NCI-H748 (cell line): ENCODE measurements at regions not wholly inside any gene's neighbourhood (a gene's known extent, or its start where the extent isn't known, plus 50 kb on each side); places are given as distances from the start of the nearest gene placed in this dataset.
A peak's percentile ranks its signal among the peaks of the same experiment; 100 is the strongest.

Source experiments
- DNase-seq: peaks from one replicate; lab custom pipeline; 2025; ENCODE audit not compliant: unreplicated experiment; lab: John Stamatoyannopoulos, UW

DNA sequence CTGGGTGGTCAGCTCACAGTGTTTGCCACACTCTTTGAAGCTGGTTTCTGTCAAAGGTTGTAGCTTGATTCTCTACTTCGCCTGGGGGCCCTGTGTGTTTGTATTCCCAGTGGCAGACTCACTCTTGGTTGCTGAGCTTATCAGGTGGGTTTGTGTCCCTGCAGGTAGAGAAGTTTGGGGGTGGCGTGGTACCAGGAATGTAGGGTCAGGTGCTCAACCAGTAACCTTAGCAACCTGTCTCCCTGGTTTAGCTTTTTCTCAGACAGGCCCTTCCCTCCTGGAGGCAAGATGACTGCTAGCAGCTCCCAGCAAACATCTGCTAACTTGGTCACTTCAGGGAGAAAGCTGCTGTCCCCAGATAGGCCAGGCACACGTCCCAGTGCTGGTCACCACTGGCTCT, 352.2 kb downstream of the AACS start:
- DNase-seq = no peak

DNA sequence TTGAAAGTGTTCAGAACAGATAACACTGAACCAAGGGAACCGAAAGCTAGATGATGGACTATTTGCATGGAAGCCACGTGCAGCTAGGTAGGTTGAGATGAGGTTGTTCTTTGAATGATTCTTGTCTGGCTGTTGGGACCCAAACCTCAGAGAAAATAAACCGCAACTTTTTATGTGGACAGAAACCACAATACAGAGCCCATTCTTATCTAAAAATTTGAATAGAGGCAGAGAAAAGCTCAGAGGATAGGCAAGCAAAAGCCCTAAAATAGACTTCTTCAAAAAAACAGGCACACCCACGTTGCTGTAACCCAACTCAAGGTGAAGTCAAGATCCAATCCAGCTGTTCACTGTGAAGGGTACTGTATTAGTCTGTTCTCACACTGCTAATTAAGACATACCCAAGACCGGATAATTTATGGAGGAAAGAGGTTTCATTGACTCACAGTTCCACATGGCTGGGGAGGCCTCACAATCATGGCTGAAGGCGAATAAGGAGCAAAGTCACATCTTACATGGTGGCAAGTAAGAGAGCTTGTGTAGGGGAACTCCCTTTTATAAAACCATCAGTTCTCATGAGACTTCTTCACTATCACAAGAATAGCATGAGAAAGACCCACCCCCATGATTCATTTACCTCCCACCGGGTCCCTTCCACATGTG, 353.8 kb downstream of the AACS start:
- DNase-seq = no peak

DNA sequence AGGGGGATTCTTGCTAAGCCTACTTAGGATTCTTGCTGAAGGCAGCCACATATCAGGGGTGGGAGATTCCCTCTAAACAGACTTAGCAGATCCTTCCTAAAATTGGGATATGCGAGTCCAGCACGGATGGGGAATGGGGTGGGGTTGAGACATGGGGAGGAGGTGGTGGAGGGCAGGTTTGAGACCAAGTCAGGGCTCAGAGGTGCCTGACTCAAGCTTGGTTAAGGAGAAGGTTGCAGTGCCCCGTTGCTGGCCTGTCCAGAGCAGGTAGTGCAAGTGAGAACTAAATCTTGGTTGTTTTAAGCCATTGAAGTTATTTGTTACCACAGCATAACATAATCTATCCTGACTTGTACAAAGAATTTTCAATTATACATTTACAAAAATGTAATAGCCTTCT, 359.7 kb downstream of the AACS start:
- DNase-seq = no peak

DNA sequence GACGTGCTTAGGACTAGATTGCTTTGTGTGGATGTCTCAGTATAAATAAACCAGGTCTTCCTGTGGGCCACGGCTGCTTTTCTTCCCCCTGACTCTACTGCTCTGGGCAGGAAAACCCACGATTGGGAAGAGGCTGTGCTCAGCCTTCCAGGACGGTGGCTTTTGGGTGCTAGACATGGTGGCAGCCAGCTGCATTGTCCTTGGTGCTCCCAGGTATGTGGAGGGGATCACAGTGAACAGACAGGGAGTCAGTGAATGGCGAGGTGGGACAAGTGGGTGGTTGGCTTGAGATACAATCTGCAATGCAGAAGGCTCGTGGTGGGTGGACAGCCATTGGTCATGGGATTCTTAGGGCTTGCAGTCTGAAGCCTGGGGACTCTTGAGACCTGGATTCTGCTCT, 366.3 kb downstream of the AACS start:
- DNase-seq = no peak

DNA sequence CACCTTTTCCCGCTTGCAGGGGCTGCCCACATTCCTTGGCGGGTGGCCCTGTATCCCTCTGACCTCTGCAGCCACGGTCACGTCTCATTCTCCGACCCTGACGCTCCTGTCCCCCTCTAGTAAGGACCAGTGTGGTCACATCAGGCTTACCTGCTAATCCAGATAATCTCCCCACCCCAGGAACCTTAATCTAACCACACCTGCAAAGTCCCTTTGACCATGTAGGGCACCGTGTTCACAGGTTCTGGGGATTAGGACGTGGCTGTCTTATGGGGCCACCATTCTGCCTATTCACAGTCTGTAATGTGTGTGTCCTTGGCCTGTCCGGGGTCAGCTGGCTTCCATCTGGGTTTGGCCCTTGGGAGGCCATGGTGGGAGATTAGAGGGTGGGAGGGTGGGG, 368.9 kb downstream of the AACS start:
- DNase-seq = no peak

DNA sequence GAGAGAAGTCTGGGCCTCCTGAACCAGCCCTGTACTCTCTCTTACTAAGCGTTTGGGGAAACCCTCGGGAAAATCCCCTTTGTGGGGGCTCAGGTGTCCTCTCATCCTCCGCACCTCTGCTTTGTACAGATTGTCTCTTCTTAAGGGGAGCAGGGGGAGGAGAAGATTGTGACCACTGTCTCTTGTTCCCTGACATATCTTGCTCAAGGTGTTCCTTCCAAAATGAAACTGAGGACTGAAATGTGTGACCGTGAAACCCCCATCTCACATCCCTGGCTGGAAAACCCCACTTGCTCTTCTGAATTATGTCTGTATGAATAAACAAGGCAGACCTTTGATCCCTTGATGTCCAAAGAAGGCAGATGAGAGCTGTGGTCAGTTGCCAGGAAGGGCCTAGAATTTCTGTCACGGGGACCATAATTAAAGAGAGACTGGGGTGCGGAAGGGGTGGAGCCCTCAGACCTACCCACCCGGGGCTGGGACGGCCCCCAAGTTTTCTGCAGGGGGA, 369.8 kb downstream of the AACS start:
- no peak for DNase-seq

DNA sequence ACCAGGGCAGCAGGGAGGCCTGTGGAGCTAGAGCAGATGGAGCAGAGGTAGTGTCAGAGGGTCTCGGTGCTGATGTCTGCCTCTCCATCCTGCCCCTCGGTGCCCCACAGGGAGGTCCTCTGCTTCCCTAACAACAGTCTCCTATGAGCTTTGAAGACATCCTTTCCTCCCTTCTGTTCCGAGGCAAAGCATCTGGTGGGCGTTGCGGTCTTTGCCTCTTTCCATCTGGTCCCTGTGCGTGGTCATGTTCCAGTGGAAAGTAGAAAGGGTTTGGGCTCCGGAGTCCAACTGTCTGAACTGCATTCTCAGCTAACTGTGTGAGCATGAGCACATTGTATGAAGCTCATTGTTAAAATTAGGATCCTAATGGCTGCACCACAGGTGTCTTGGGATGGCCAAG, 370.6 kb downstream of the AACS start:
- DNase-seq = no peak

DNA sequence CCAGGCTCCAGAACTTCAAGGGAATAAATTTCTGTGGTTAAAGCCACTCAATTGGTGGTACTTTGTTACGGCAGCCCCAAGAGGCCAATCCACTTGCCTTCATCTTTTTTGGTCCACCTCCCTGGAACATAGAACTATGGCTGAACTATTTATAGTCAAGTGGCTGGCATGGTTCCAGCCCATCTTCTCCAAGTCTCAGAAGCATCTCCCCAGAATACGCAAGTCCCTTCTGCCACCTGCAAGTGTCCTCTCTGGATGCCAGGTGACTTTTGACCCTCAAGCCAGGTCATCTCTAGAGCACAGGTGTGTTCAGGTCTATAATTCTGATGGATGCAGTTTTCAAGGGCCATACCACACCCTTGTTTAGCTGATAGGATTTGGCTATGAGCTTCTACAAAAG, 371.5 kb downstream of the AACS start:
- DNase-seq = no peak

DNA sequence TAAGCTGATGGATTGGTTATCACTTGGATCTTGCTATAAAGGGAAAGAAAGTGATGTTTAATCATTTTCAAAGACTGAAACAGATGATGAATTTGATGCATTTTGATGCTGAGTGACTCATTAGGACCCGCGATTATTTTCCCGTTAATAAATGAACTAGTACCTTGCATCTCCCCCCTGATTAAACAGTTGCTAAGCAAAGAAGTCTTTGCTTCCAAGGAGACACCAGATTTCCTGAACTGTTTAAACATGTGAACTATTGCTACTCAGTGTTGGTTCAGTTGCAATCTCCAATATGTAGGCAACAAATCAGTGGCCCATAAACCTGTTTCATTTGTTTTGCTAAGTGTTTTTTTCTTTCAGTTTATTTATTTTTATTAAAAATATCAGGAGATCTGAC, 375.2 kb downstream of the AACS start:
- DNase-seq = no peak

DNA sequence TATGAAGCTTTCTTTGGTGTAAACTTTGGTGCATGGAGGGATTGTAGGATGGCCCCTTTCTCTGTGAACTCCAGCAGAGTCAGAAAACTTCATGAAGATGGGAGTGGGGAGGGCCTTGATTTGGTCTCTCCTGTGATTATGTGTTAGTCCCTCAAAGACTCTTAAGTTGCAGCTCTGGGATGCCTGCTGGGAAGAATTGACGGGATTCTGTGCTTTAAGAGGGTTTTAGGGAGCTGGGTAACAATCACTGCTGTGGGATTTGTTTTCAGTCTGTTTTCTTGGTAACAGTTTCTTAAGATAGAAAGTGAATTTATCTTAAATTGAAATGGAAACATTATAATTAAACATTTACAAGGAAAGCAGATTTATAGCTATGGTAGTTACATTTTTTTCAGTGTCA, 378.1 kb downstream of the AACS start:
- DNase-seq = no peak

DNA sequence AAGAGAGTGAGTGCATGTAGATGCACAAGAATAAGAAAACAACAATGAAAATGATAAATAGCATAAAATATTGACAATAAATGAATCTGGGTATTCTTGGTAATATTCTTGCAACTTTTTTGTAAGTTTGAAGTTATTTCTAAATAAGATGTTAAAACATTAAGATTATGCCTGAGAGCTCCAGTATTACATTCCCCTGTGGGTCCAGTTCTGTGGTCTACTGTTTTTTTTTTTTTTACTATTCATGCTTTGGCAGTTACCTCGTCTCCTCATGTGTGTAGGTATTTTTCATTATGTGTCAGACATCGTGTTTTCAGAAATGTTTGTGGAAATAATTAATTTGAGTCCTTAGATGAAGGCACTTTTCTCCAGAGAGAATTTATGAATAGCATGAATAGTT, 386.2 kb downstream of the AACS start:
- DNase-seq = no peak

DNA sequence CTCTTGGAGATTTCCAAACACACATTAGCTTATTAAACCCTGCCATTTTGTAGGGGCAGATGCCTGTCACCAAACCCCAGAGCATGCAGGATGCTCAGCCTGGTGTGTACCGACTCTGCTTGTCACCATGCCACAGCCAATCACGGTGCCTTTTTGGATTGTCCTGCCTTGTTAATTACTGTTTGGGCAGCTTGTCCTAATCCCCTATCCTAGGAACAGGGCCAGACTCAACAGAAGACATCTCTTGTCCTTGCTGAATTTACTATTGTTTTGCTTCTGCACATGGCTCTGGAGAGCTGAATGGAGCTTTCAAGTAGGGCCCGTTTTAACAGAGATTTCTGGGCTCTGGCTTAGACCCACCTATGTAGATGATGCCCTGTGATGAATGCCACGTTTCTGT, 388.5 kb downstream of the AACS start:
- DNase-seq = peak; percentile 7

DNA sequence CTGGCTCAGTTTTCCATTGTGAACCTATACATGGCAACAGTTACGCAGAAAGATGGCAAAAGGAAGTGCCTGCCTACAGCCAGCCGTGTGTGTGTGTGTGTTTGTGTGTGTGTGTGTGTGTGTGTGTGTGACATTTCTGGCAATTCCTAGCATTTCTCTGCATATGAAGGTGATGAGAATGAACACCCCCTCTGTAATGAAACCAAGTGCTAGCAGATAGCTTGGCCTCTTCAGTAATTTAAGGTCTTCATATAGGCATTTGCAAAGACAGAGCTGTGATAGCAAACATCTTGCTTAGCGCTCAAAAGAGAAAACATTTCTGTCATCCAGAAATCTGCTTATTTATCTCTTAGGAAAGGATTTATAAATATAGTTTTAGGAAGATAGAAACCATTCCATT, 389.1 kb downstream of the AACS start:
- DNase-seq = no peak

DNA sequence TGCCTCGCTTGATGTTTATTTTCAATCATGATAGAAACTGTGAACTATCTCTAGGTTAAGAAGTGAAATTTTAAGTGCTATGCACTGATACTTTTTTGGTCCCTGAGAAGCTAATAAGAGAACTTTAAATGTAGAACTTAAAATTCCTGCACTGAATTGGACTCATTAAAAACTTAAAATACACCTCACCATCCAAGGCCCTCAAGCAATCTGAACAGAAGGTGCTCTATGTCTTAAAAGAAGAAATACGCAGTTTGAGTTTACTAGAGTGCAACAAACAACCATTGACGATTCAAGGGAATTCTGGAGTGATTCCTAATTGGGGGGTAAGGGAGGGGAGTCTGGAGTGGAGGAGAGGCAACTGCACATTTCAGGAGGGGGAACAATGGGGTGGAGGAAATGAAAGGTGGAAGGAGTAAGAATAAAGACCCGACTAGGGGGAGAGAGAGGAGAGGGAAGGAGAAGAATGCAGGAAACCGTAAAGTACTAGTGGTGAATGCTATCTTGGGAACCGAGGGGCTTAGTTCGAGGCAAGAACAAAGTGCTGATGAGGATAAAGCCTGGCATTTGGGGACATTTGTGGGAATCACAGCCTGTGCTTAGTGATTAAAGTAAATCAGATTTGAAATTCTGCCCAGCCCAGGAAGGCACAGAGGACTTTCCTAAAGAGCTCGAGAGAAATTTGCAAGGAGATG, 389.7 kb downstream of the AACS start:
- DNase-seq = no peak

DNA sequence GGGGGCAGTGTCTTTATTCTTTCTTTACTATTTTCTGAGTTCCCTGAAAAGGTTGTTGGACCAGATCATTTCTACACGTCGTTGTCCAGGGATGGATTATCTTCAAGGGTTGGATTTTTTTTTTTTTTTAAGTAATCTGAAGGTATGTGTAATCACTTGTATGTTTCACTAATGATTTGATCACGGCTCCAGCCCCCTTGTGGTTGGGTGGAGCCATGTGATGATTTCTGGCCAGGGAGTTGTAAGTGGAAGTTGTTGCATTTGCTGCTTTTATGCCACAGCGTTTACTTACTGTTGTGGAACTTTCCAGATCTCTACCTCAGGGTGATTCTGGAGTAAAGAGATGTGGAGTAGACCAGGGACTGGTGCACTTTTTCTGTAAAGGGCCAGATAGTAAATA, 390.3 kb downstream of the AACS start:
- DNase-seq = no peak

DNA sequence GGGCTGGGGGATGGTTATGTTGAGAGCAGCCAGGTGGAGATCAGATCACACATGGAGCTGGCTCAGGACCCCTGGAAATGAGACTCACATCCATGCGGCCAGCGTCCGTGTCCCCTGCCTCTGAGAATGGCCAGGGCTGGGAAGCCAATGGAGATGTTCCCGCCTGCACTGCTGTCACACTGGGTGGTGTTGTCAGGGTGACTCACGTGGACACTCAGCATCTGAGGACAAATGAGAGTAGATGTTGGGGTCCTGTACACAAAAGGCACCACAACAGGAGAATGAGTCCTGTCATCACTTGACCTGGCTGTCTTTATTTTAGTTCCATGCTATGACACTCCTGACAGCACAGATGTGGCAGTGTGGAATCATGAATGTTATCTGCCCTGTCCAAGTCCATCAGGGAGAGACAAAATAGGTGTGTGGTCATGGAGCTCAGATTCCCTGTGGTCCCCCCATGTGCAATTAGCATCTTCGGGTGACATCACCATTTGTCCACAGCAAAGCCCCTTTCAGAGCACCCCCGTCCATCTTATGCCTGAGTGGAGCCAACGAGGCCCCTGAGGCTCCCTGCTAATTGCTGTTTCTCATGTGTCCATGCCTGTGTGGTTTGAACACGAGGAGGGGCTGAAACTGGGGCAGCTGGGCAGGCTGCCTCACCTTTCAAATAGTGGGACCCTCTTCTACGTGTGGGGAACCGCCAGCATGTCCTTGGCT, 393.5 kb downstream of the AACS start:
- DNase-seq = no peak

DNA sequence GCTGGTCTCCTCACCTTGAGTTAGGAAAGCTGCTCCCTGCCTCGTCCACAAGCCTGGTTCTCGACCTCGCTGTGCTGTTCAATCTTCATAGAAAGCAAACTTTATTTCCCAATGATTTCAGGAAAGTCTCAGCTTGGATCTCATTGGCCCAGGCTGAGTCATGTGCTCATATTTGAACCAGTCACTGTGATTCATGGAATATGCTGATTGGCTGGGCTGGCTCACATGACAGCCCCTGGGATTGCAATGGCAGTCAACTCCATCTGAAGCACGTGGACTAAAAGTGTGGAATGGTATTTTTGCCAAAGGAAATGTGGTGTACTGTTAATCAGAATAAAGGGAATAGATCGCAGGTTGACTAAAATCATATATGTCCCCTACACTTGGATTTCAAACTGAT, 396.6 kb downstream of the AACS start:
- no peak for DNase-seq

DNA sequence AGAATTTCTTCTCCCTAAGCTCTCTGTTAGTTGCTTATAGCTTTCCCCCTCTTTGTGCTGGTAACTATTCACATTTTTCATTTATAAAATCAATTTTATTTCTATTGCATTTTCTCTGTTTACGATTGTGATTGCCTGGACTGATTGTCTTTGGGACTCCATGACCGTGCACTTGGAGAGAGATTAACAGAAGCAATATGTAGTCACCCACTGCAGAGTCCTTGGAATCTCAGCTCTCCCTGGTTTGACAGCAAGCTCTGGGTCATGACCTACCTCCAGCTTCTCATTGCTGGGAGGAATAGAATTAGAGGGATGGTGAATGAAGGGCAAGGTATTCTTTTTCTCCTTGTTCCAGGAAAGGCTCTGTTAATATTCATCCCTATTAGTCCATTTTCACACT, 398.2 kb downstream of the AACS start:
- DNase-seq = no peak

DNA sequence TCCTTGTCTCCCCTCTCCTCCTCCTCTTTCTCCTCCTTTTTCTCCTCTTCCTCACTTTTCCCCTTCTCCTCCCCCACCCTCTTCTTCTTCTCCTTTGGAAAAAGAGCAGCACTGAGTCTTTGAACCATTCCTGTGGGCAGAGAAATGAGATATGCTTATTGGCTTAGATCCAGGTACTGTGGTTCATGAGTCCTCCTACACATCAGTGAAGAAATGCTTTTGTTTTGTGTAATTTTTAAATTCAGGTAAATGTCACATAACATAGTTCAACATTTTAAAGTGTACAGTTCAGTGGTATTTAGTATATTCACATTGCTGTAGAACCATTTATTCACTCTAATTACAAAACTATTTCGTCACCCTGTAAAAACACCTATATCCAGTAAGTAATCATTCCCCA, 402.1 kb downstream of the AACS start:
- no peak for DNase-seq

DNA sequence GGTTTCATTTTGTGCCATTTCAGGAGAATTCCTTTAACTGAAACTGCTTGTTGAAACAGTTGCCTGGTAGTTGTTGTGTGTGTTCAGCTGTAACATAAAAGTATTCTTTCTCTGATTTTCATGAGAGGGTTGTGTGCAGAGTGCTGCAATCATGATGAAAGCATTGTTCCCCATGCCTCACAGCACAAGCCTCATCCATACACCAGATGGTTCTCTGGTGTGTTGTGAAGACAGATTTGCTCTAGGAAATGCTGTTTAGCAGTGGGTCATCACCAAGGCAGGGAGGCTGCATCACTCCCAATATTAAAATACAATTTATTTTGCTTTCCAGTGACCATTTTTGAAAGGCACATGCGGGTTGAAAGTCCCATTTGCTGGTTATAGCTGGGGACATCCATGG, 404.4 kb downstream of the AACS start:
- no peak for DNase-seq

DNA sequence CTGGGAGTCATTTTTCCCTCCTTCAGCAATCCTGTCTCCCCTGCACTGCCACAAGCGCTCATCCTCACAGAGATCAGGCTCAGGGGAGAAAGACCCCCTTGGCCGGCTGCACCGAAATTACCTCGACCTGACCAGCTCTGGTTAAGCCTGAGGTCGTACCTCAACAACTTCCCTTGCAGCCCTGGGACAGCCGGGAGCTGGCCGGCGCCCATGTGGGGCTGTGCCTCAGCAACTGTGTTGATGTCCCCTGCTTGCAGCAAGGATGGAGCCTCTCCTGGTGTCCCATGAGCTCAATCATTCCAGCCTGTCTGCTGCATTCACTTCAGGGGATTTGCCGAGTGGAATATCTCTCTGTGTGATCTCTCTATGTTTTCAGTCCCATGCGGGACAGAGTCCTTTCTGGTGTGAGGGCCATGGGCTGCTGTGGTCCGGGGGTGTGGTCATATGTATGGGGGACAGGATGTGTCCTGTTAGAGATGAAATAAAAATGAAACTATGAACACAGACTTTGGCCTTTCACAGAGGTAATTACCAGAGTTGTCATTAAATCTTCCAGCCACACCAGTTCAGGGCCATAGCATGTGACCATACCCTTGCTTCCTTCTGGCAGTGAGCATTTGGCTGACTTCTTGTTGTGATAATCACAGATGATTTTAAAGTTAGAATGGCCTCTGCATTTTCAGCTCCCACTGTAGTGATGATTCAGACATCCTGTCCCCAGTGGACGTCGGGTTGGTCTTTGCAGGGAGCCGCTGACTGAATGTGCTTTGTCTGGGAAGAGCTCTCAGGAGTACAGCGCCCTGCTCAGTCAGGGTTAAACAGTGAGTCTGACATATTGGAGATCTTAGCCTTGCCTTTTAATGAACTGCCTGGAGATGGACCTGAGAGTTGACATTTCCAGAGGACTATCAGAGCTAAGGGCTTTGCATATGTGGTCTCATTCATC, 405.9 kb downstream of the AACS start:
- no peak for DNase-seq
